Fibroblast of gingiva (primary cell): ENCODE measurements at regions not wholly inside any gene's neighbourhood (a gene's known extent, or its start where the extent isn't known, plus 50 kb on each side); places are given as distances from the start of the nearest gene placed in this dataset.

ENCODE experiments used
- DNase-seq: peaks from one replicate; pipeline ENCODE4 v3.0.0-alpha.2; 2011; ENCODE audit warnings: low read depth

- DNase-seq = no peak
Observed at GRCh38 chr4:104418286-104418685, 76.4 kb downstream of the CXXC4 start.

- no peak for DNase-seq
Observed at GRCh38 chr4:104417357-104417882, 77.3 kb downstream of the CXXC4 start.

DNA sequence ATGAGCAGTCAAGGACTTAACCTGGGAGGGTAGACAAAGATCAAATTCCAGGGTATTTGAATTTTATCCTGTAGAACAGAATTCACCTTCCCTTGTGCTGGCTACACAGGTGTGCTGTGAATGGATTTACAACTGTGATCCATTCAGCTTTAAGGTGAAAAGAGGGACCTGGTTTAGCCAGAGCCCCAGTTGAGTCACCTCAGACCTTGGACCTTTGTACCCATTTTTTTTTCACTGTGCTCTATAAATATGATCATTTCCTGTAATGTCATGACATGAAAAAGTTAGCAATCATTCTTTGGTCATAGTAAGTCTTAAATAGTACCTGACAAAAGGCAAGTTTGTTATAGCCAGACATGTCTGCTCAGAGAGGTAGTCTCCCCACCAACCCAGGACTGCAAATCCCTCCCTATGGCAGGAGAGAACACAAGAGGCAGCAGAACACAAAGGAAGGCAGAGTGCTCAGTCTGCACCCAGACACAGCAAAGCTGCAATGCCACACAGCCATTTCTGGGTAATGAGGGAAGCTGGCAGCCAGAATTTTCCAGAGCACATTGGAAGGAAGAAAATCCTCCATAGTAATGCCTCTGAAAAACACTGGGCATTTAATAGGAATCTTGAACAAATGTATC, 77.9 kb downstream of the CXXC4 start:
- DNase-seq = no peak

DNA sequence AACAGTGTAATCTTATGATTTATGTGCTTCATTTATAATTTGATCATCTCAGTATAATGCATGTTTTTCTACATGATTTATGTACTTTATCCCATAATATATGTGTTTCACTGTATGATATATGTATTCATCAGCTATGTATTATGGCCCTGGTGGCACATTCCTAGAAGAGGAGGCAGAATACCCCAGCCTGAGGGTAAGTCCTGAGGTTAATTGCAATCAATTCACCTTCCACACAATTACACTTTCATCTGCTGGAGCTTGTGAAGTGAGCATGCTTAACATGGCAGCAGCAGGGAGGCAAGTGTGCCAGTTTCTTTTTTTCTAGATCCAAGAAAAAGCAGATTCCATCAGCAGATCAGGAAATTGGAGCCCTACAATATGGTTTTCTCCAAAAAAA, 81.2 kb downstream of the CXXC4 start:
- DNase-seq = no peak

DNA sequence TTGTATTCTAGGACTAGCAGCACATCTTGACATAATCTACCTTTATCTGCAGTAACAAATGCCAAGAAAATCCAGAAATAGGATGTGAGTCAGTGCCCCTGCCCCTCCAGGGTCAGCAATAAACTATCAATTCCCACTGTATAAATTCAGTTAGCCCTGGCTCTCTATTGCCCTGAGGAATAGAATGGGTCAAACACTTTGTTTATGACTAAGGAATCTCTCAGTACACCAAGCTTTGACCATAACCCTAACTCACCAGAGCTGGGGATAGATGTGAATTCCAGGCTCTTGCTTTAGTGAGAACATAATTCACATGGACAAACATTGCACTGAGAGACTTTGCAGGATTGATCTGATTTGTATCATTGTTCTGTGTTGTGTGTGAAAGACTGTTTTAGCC, 82.3 kb downstream of the CXXC4 start:
- no peak for DNase-seq

- no peak for DNase-seq
Observed at GRCh38 chr4:104411502-104411901, 83.2 kb downstream of the CXXC4 start.

DNA sequence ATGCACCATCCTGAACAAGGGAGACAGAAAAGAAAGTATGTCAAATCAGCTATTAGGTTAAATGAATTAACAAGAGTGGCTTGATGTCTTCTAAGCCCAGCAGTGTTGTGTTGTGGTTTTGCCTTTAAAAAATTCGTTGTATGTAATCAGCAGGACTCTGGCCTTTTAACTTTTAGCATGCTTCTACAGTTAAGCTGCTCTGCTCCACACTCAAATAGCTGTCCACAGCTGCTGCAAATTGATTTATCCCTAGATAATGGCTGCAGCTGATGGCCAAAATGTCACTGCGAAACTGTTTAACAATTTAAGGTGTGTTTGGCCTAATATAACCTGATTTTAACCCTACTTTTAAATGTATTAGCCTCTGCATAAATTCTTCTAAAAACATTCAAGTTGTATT, 85.8 kb downstream of the CXXC4 start:
- DNase-seq = no peak

DNA sequence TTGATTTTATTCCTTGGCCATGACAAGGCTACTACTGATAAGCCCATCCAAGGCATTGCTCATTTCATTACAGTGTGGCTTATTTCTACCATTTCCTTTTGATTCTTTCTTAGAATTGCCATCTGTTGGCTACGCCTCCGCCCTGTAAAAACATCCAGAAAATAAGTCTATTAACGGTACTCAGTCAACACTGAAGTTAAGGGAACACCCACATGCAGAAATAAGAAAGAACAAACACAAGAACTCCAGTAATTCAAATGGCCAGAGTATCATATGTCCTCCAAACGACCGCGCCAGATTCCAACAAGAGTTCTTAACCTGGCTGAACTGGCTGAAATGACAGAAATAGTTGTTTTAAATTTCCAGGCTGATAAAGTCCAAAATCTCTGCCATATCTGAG, 90.3 kb downstream of the CXXC4 start:
- DNase-seq = no peak

DNA sequence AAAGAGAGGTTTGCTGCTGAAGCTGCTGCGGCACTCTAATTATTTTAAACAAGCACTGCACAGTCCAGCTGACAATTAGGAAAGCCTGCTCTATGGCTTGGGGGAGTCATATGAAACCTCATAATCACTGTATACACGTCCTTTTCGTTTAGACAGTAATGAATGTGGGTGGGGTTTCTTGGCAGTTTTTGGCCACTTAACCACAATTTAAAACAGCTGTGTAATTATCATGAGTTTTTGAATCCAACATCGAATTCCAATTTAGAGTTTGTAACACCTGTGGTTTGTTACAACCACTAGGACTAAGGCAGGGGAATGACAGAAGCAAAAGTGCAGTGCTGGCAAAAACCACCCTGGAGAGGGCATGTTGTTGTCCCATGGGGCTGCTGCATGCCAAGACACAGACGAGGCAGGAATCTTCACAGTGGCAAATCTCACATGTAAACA, 99.5 kb downstream of the CXXC4 start:
- no peak for DNase-seq

- DNase-seq = no peak
Observed at GRCh38 chr4:104394406-104395167, 100.1 kb downstream of the CXXC4 start.

DNA sequence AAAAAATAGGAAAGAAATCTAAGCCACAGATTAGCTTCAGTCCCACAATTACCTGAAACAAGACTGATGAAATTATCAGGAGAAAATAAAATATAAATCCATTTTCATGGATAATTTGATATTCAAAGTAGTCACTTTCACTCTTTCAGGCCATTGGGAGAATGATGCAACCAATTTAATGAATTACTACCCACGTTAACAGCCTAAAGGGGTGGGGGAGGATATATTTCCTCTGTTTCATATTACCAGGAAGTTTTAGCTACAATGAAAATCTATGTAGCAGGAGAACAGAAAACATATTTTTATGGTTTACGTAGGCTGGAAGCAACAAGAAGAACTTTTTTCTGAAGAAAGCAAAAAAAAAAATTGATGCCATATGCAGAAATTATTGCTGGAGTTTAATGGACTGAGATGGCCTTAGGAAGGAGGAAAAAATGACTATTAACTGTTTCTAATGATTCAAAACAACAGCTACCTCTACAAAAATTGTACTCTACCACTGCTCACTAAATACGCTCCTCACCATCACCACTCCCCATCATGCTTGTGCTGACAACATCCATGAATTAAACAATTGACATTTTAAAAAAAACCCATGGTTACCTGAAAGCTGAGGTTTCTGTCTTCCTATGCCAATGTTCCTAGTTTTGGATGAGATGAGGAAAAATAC, 100.9 kb downstream of the CXXC4 start:
- no peak for DNase-seq

- no peak for DNase-seq
Observed at GRCh38 chr4:104385713-104386112, 109.0 kb downstream of the CXXC4 start.

- DNase-seq = no peak
Observed at GRCh38 chr4:104382961-104383360, 111.7 kb downstream of the CXXC4 start.

DNA sequence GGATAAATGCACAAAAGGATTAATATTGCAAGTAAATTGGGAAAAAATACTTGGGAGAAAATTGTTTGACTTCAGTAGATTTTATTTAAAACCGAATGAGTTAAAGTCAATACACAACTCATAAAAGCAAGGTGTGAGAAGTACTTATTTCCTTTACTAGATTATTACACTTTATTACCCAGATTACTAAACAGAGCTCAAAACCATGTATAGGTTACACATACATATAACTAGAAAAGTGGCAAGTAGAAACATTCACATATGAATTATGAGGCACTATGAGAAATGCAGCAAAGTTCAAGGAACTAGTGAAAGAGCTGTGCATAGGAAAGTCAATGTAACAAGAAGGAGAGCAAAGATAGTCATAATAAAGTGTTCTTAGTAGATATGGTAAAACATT, 113.0 kb downstream of the CXXC4 start:
- DNase-seq = no peak

- DNase-seq = no peak
Observed at GRCh38 chr4:104365618-104366017, 129.1 kb downstream of the CXXC4 start.

GRCh38 chr4:104353481-104353880, 141.2 kb downstream of the CXXC4 start:
- no peak for DNase-seq

GRCh38 chr4:104352211-104352610, 142.5 kb downstream of the CXXC4 start:
- DNase-seq = no peak

DNA sequence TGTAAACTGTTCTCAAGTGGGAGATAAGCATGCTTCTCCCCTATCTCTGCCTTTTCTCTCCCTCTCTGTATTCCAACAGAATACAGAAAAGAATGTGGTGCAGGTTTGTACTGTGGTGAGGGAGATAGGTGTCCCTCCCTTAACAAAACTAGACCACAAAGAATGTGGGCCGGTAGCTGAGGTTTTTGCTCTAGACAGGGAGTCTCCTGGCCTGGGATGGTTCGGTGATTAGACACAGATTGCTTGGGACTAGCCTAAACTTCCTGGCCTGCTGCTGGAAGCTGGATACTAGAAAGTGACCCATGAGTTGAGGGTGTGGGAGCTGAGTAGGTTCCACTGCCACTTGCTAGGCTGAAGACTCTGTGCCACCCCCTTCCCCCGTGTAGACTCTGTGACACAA, 143.0 kb downstream of the CXXC4 start:
- no peak for DNase-seq

GRCh38 chr4:104345598-104346242, 149.0 kb downstream of the CXXC4 start:
- DNase-seq = no peak

DNA sequence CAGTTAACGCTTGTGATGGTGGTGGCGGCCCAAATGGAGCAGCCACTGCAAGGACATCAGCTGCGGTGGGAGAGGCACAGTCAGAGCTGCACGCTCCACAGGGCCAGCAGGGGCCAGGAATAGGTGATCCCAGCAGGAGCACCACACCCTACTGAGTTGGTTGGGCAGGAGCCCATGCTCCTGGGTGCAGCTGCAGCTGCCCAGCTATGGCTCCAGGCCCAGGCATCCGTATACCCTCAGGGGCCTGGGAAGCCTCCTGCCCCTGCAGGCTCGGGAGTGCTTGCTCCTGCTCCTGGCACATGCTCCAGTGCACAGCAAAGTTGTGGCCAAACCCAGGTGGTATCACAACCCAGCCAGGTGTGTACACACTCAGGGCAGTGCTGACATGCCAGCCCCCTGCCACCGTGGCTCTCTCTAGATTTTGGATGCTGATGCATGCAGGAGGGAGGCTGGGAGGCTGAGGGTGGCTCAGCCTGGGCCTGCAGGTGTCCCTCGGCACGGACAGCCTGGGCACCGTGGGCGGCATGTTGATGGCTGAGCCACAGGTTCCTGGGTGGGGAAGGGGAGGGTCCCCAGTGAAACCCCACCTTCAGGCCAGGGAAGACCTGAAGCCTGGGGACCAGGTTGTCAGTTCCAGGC, 150.2 kb downstream of the CXXC4 start:
- DNase-seq = no peak

DNA sequence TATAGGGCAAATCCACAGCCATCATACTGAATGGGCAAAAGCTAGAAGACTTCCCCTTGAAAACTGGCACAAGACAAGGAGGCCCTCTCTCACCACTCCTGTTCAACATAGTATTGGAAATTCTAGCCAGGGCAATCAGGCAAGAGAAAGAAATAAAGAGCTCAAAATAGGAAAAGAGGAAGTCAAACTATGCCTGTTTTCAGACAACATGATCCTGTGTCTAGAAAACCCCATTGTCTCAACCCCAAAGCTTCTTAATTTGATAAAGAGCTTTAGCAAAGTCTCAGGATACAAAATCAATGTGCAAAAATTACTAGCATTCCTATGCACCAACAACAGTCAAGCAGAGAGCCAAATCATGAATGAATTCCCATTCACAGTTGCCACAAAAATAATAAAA, 160.3 kb downstream of the CXXC4 start:
- DNase-seq = no peak
